T-cell (primary cell): ENCODE measurements at regions not wholly inside any gene's neighbourhood (a gene's known extent, or its start where the extent isn't known, plus 50 kb on each side); places are given as distances from the start of the nearest gene placed in this dataset.

ENCODE experiments used
- ATAC-seq, 4 experiments: fragments of 200-7000 bp in 3 of 4; fragments of 150-1000 bp in 1 of 4; cut with Tn5 transposase; replicated peaks in 1 of 4; 1 replicate in 3 of 4; 2 replicates in 1 of 4; pipeline ENCODE4 v1.10.0; 2021; ENCODE audit warnings: moderate library complexity in 3 of 4, mild to moderate bottlenecking in 2 of 4, moderate number of reproducible peaks in 1 of 4
- CTCF ChIA-PET, 2 donors: fragments of 300-600 bp; sonication (Branson Sonifier 250); formaldehyde crosslinking; loops; one replicate each; lab custom pipeline; 2022; ENCODE audit warnings: antibody characterized with exemption in 2 of 2; lab: Charles Lee
- POLR2A ChIA-PET, 2 donors: fragments of 300-600 bp; sonication (Branson Sonifier 250); formaldehyde crosslinking; loops; one replicate each; lab custom pipeline; 2022; ENCODE audit warnings: antibody characterized with exemption in 2 of 2; lab: Charles Lee
- DNase-seq, 35 experiments: peaks; one replicate each; pipeline versions ENCODE4 v3.0.0 to v3.0.0-alpha.2; 2013 to 2023
- H3K27ac ChIP-seq: one replicate; pipeline ENCODE4 v1.5.1; 2013; ENCODE audit warnings: low read length
- H3K27me3 ChIP-seq, 2 experiments: replicated peaks in 1 of 2; 1 replicate in 1 of 2; 2 replicates in 1 of 2; pipeline versions ENCODE4 v1.6.1 to v1.7.0; 2013; ENCODE audit warnings: low read length in 1 of 2, mixed read lengths in 1 of 2; ENCODE audit not compliant: control insufficient read depth in 2 of 2, insufficient read depth in 2 of 2; ENCODE audit errors: extremely low read depth in 1 of 2
- H3K36me3 ChIP-seq, 2 donors: 1 replicate in 1 of 2; 2 replicates in 1 of 2; pipeline versions ENCODE4 v1.6.1 to v1.7.0; 2013; ENCODE audit warnings: low read length in 1 of 2; ENCODE audit not compliant: control insufficient read depth in 2 of 2, insufficient read depth in 1 of 2; ENCODE audit errors: extremely low read depth in 1 of 2
- H3K4me1 ChIP-seq, 2 experiments: 1 replicate in 1 of 2; 2 replicates in 1 of 2; pipeline versions ENCODE4 v1.6.1 to v1.7.0; 2013; ENCODE audit warnings: low read length in 2 of 2, mixed read lengths in 1 of 2; ENCODE audit not compliant: insufficient read depth in 2 of 2, control insufficient read depth in 1 of 2; ENCODE audit errors: extremely low read depth in 1 of 2
- H3K4me3 ChIP-seq, 2 donors: 1 replicate in 1 of 2; 2 replicates in 1 of 2; pipeline versions ENCODE4 v1.5.1 to v1.7.0; 2013; ENCODE audit warnings: mild to moderate bottlenecking in 2 of 2, low read length in 1 of 2, moderate library complexity in 1 of 2; ENCODE audit not compliant: control insufficient read depth in 1 of 2; ENCODE audit errors: extremely low read depth in 1 of 2
- H3K9me3 ChIP-seq: 2 replicates; pipeline ENCODE4 v1.7.0; 2013
- H3K27ac Mint-ChIP-seq, 2 donors: one replicate each; pipeline ENCODE4 v1.8.0; 2020 to 2021; ENCODE audit warnings: mild to moderate bottlenecking in 2 of 2, mixed read lengths in 2 of 2
- H3K27me3 Mint-ChIP-seq, 2 donors: one replicate each; pipeline ENCODE4 v1.8.0; 2021 to 2022; ENCODE audit warnings: mixed read lengths in 2 of 2
- H3K36me3 Mint-ChIP-seq: one replicate; pipeline ENCODE4 v1.8.0; 2021; ENCODE audit warnings: mixed read lengths
- H3K4me1 Mint-ChIP-seq, 3 donors: one replicate each; pipeline ENCODE4 v1.8.0; 2020 to 2022; ENCODE audit warnings: mixed read lengths in 3 of 3, mild to moderate bottlenecking in 1 of 3
- H3K4me3 Mint-ChIP-seq, 3 donors: one replicate each; pipeline ENCODE4 v1.8.0; 2020 to 2022; ENCODE audit warnings: mild to moderate bottlenecking in 3 of 3, mixed read lengths in 3 of 3, moderate library complexity in 3 of 3
- H3K9me3 Mint-ChIP-seq, 3 donors: one replicate each; pipeline ENCODE4 v1.8.0; 2020 to 2022; ENCODE audit warnings: mixed read lengths in 3 of 3
- WGBS: methylation state at CpG from one replicate; pipeline ENCODE4 v1.1.5; 2013; ENCODE audit warnings: missing lambda C conversion rate; ENCODE audit not compliant: insufficient coverage; 5-methylcytosine and 5-hydroxymethylcytosine counted together

DNA sequence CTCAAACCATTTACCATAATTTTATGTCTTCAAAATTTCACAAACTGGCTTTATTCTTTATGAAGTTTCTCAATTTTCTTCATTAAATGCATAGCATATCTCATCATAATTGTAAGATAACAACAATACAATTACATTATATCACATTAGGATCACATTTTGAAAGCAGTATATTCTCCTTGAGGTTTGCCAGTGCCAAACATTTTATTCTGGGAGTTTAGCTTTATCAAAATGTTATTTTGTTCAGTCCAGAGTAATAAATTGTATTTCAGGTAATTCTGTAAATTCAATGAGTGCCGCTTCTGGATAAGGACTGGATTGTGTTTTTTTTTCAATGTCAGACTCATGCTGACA lies 234.6 kb upstream of the MIR17HG start:
- no CpG with 5 or more reads among the region's 1 CpG for WGBS
- H3K27ac Mint-ChIP-seq = no peak overlapping the region

DNA sequence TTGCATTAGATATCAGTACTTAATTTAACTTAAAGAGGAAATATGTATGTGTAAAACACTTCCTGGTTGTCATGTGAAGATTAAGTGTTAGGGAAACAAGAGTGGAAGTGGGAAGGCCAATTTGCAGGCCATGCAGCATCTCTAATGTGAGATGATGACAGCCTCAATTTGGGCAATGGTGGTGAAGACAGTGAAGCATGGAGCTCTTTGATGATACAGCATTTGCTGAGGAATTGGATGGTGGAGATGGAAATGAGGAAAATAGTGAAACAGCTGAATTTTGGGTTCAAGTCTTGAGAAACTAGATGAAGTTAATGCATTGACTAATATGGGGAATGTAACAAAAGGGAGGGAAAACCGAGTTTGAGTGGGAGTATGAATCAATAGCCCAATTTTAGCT lies 231.7 kb upstream of the MIR17HG start:
- Mint-ChIP-seq H3K36me3 (no peaks in the 10 kb centered on the region), H3K4me1 (no peaks in the 10 kb centered on the region), H3K9me3 (no peaks in the 10 kb centered on the region), H3K27me3 (peaks cover 0 to 2% of the 10 kb centered on the region in 2 donors), H3K27ac (no peak overlapping the region), H3K4me3 (no peak overlapping the region)
- DNase-seq (no peak), ATAC-seq (no peak)
- Histone ChIP-seq H3K27me3 (no peaks in the 10 kb centered on the region), H3K9me3 (no peaks in the 10 kb centered on the region), H3K4me1 (no peaks in the 10 kb centered on the region), H3K27ac (no peak overlapping the region), H3K36me3 (no peaks in the 10 kb centered on the region), H3K4me3 (no peak overlapping the region)
- POLR2A ChIA-PET = no interaction called here
- CTCF ChIA-PET = no interaction called here
- 33% methylated on average over 1 of the region's 1 CpG for WGBS

More for the DNA sequence above, 234.6 kb upstream of the MIR17HG start:
- ChIA-PET CTCF (no interaction called here), POLR2A (no interaction called here)
- Mint-ChIP-seq H3K9me3 (no peaks in the 10 kb centered on the region), H3K4me1 (no peaks in the 10 kb centered on the region), H3K36me3 (no peaks in the 10 kb centered on the region), H3K4me3 (no peak overlapping the region), H3K27me3 (no peaks in the 10 kb centered on the region)
- no peak for DNase-seq
- no peaks in the 10 kb centered on the region for H3K4me1 ChIP-seq
- no peak for ATAC-seq
- no peak overlapping the region for H3K4me3 ChIP-seq
- H3K9me3 ChIP-seq = no peaks in the 10 kb centered on the region
- H3K36me3 ChIP-seq = no peaks in the 10 kb centered on the region
- H3K27me3 ChIP-seq = no peaks in the 10 kb centered on the region
- H3K27ac ChIP-seq = no peak overlapping the region

DNA sequence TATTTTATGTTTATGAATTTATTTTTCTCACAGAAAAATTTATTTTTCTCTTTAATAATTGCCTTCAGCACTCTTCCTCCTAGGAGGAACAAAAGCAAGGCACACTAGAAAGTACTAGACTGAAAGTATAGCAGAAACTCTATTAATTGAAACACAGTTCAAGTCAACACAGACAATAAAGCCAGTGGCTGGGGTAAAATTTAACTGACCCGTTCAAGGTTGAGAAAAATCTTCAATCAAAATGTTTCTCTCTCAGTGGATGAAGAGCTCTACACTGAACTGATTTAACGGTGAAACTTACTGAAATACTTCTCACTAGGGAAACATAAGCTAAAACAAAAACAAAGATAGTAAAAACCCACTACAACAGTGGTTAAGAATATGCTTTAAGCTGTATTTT lies 230.1 kb upstream of the MIR17HG start:
- H3K27me3 ChIP-seq = no peaks in the 10 kb centered on the region
- H3K36me3 Mint-ChIP-seq = no peaks in the 10 kb centered on the region
- no peak for DNase-seq

DNA sequence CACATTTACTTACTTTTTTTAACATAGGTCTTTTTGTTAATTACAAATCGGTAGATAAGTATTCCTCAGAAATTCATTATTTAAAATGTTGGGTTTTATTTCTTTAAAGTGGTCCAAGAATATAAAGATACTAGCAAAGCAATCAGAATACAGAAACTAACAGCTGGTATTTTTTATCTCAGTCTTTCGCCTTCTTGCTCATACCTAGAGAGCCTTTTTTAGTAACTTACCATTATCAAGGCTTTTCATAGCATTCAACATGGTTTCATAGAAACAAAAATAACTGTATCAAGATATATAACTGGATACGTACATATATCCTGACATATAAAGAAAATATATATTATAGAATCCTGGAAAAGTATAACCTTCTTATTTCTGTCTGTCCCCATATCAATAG lies 227.8 kb upstream of the MIR17HG start:
- Histone ChIP-seq H3K27ac (no peak overlapping the region), H3K27me3 (no peaks in the 10 kb centered on the region), H3K36me3 (no peaks in the 10 kb centered on the region), H3K9me3 (no peaks in the 10 kb centered on the region), H3K4me3 (no peak overlapping the region), H3K4me1 (no peaks in the 10 kb centered on the region)
- WGBS = no CpG with 5 or more reads among the region's 3 CpGs
- Mint-ChIP-seq H3K4me1 (no peaks in the 10 kb centered on the region), H3K27ac (no peak overlapping the region), H3K4me3 (no peak overlapping the region), H3K27me3 (peaks cover 0 to 3% of the 10 kb centered on the region in 2 donors), H3K9me3 (no peaks in the 10 kb centered on the region), H3K36me3 (no peaks in the 10 kb centered on the region)
- ATAC-seq (no peak), DNase-seq (no peak)
- POLR2A ChIA-PET = no interaction called here
- CTCF ChIA-PET = no interaction called here

More for the DNA sequence above, 230.1 kb upstream of the MIR17HG start:
- ChIA-PET POLR2A (no interaction called here), CTCF (no interaction called here)
- Mint-ChIP-seq H3K4me1 (no peaks in the 10 kb centered on the region), H3K4me3 (no peak overlapping the region), H3K27me3 (peaks cover 0 to 3% of the 10 kb centered on the region in 2 donors), H3K9me3 (no peaks in the 10 kb centered on the region), H3K27ac (no peak overlapping the region)
- Histone ChIP-seq H3K4me3 (no peak overlapping the region), H3K9me3 (no peaks in the 10 kb centered on the region), H3K27ac (no peak overlapping the region), H3K4me1 (no peaks in the 10 kb centered on the region), H3K36me3 (no peaks in the 10 kb centered on the region)
- WGBS = no CpG with 5 or more reads among the region's 2 CpGs
- no peak for ATAC-seq

DNA sequence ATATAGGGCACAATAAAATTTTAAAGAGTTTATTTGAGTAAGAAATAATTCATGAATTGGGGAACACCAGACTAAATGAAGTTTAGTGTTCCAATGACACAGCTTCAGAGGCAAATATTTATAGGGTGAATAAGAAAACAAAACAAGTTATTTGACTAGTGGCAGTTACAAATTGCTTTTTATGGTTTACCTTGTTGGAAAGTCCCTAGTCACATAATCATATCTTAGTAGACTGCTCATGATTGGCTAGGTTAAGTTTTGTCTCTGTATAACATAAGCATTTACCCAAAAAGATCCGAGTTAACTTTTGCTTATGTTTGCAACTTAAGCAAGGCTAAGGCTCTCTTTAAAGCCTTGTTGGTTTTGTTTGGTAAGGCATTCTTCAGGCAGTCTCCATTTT lies 224.7 kb upstream of the MIR17HG start:
- POLR2A ChIA-PET = no interaction called here

DNA sequence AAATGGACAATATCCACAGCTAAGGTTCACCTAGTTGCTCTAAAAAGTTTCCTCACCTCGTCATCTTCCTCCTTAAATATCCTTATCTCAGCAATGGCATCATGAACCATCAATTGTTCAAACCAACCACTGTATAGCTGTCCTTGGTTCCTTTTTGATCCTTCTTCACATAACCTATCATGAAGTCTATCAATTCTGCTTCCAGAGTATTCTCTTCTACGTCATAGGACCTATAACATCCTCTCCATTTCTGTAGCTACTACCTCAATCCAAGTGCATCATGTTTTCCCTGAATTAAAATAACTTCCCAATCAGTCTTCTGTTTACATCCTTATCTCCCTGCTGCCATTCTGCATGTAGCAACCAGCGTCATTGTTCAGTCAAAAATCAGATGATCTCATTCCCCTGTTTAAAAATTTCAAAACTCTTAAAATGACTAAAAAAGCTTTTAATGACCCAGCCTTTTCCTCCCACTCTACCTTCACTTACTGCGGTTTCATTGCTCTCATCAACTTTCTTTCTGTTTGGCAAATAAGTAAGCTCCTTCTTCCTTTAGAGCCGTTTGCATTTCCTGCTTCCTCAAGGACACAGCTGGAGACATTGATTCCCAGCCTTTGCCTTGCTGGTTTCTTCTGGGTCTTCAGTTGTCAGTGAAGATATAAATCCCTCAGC lies 223.9 kb upstream of the MIR17HG start:
- H3K4me3 Mint-ChIP-seq = no peak overlapping the region
- H3K27me3 Mint-ChIP-seq = peaks cover 0 to 3% of the 10 kb centered on the region in 2 donors
- no peak for ATAC-seq
- H3K9me3 ChIP-seq = no peaks in the 10 kb centered on the region
- no peaks in the 10 kb centered on the region for H3K36me3 ChIP-seq
- no peak overlapping the region for H3K4me3 ChIP-seq
- H3K4me1 ChIP-seq = no peaks in the 10 kb centered on the region
- 40% methylated on average over 5 of the region's 5 CpGs for WGBS
- peaks cover 0 to 2% of the 10 kb centered on the region in 2 experiments for H3K27me3 ChIP-seq
- H3K27ac Mint-ChIP-seq = no peak overlapping the region
- CTCF ChIA-PET = interaction anchor here in 1 of 2 donors (0.6 kb wide), 1 partner anchor 49 kb away, joined by 5 read pairs; no protein-coding TSS in a partner anchor
- no peaks in the 10 kb centered on the region for H3K4me1 Mint-ChIP-seq
- no peak overlapping the region for H3K27ac ChIP-seq
- no peaks in the 10 kb centered on the region for H3K36me3 Mint-ChIP-seq
- H3K9me3 Mint-ChIP-seq = no peaks in the 10 kb centered on the region
- POLR2A ChIA-PET = no interaction called here
- DNase-seq = no peak

More for the DNA sequence above, 224.7 kb upstream of the MIR17HG start:
- Mint-ChIP-seq H3K27me3 (peaks cover 0 to 3% of the 10 kb centered on the region in 2 donors), H3K4me3 (no peak overlapping the region), H3K27ac (no peak overlapping the region), H3K9me3 (no peaks in the 10 kb centered on the region), H3K4me1 (no peaks in the 10 kb centered on the region), H3K36me3 (no peaks in the 10 kb centered on the region)
- no CpG with 5 or more reads among the region's 1 CpG for WGBS
- no peak for DNase-seq
- H3K36me3 ChIP-seq = no peaks in the 10 kb centered on the region
- ATAC-seq = no peak
- no peak overlapping the region for H3K27ac ChIP-seq
- no peaks in the 10 kb centered on the region for H3K4me1 ChIP-seq
- CTCF ChIA-PET = no interaction called here
- no peaks in the 10 kb centered on the region for H3K9me3 ChIP-seq
- no peak overlapping the region for H3K4me3 ChIP-seq
- peaks cover 0 to 2% of the 10 kb centered on the region in 2 experiments for H3K27me3 ChIP-seq

DNA sequence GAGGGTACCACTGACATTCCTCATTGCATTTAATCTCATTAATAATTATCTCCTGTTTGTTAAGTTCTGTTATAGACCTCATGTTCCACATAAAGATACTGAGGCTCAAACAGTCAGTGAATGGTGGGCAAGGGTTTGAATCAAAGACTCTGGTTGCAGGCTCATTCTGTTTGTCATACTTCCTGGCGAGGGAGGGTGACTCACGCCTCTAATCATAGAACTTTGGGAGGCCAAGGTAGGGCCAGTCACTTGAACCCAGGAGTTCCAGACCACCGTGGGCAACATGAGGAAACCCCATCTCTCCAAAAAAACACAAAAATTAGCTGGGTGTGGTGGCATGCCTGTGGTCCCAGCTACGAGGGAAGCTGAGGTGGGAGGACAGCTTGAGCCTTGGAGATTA lies 220.7 kb upstream of the MIR17HG start:
- ATAC-seq (no peak), DNase-seq (no peak)
- Mint-ChIP-seq H3K27ac (no peak overlapping the region), H3K4me3 (no peak overlapping the region), H3K36me3 (no peaks in the 10 kb centered on the region), H3K27me3 (no peaks in the 10 kb centered on the region), H3K4me1 (no peaks in the 10 kb centered on the region), H3K9me3 (no peaks in the 10 kb centered on the region)
- Histone ChIP-seq H3K36me3 (no peaks in the 10 kb centered on the region), H3K4me3 (no peak overlapping the region), H3K9me3 (no peaks in the 10 kb centered on the region), H3K27ac (no peak overlapping the region), H3K27me3 (peaks cover 0 to 2% of the 10 kb centered on the region in 2 experiments), H3K4me1 (no peaks in the 10 kb centered on the region)
- ChIA-PET CTCF (no interaction called here), POLR2A (no interaction called here)
- WGBS = no CpG with 5 or more reads among the region's 4 CpGs
